Vagina (tissue), 2 donors: ENCODE measurements at regions not wholly inside any gene's neighbourhood (a gene's known extent, or its start where the extent isn't known, plus 50 kb on each side); places are given as distances from the start of the nearest gene placed in this dataset.

Experiments
- POLR2A ChIP-seq, 2 donors: fragments of 450-650 bp; IDR thresholded peaks; one replicate each; pipeline ENCODE4 v1.6.1; 2017; ENCODE audit warnings: antibody characterized with exemption in 2 of 2, mild to moderate bottlenecking in 2 of 2, moderate library complexity in 2 of 2
- POLR2AphosphoS5 ChIP-seq, 2 donors: sonication (generic); formaldehyde crosslinking; IDR thresholded peaks; one replicate each; pipeline ENCODE4 v1.9.0; 2017; ENCODE audit warnings: antibody characterized with exemption in 2 of 2, mild to moderate bottlenecking in 2 of 2, low read depth in 1 of 2; ENCODE audit not compliant: insufficient read depth in 1 of 2
- TF ChIP-seq, protein P1 (sequence below), 3 experiments: fragments of 450-650 bp in 2 of 3; fragments of 200-600 bp in 1 of 3; sonication (generic) in 1 of 3; IDR thresholded peaks; one replicate each; pipeline ENCODE4 v1.5.1; 2017 to 2019; ENCODE audit warnings: antibody characterized with exemption in 3 of 3, mild to moderate bottlenecking in 2 of 3, moderate library complexity in 2 of 3

DNA sequence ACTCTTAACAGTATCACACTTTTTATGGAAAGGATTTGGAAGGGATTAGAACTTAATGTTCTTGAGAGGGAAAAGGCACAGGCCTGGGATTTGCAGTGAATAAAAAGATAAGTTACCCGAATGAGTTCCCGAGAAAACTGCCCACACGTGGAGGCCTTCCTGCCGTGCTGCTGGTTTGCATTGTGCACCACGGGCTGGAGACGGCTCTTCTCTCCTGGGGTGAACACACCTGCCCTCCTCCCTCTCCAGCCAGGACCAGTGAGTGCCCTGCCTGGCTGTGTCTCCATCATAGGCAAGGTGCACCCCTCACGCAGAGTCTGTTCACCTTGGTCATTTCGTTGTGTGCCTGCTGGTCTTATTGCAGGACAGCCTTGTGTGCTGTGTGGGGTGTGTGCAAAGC lies 336.3 kb upstream of the SHH start:
- TF ChIP-seq, protein P1, sequence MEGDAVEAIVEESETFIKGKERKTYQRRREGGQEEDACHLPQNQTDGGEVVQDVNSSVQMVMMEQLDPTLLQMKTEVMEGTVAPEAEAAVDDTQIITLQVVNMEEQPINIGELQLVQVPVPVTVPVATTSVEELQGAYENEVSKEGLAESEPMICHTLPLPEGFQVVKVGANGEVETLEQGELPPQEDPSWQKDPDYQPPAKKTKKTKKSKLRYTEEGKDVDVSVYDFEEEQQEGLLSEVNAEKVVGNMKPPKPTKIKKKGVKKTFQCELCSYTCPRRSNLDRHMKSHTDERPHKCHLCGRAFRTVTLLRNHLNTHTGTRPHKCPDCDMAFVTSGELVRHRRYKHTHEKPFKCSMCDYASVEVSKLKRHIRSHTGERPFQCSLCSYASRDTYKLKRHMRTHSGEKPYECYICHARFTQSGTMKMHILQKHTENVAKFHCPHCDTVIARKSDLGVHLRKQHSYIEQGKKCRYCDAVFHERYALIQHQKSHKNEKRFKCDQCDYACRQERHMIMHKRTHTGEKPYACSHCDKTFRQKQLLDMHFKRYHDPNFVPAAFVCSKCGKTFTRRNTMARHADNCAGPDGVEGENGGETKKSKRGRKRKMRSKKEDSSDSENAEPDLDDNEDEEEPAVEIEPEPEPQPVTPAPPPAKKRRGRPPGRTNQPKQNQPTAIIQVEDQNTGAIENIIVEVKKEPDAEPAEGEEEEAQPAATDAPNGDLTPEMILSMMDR (IDR thresholded peaks at IDR 0.05), result no peak
- TF ChIP-seq POLR2A (IDR thresholded peaks at IDR 0.05) (no peak), POLR2AphosphoS5 (IDR thresholded peaks at IDR 0.05; ENCODE audit: insufficient read depth in 1 of 2, low read depth in 1 of 2) (no peak)
